HEK293 (cell line): ENCODE measurements at regions not wholly inside any gene's neighbourhood (a gene's known extent, or its start where the extent isn't known, plus 50 kb on each side); places are given as distances from the start of the nearest gene placed in this dataset.

Source experiments
- CTCF ChIA-PET: fragments of 350-600 bp; formaldehyde crosslinking; extraction: SDS; loops from one replicate; lab custom pipeline; 2021; ENCODE audit warnings: antibody characterized with exemption; lab: Yijun Ruan, JAX
- POLR2A ChIA-PET: fragments of 300-600 bp; formaldehyde crosslinking; extraction: SDS; loops from one replicate; lab custom pipeline; 2020; ENCODE audit warnings: antibody characterized with exemption, inconsistent platforms; lab: Yijun Ruan, JAX
- H3K27ac ChIP-seq: fragments of 200-500 bp; sonication (Bioruptor generic); 2 replicates; pipeline ENCODE4 v1.5.1; 2014; ENCODE audit warnings: low read depth, low read length, control low read depth, inconsistent platforms; ENCODE audit errors: extremely low read depth
- H3K36me3 ChIP-seq, 2 experiments: fragments of 200-500 bp in 1 of 2; sonication (Bioruptor generic) in 1 of 2; 1 replicate in 1 of 2; 2 replicates in 1 of 2; pipeline ENCODE4 v1.5.1; 2014 to 2017; ENCODE audit warnings: inconsistent platforms in 2 of 2, low read length in 2 of 2; ENCODE audit not compliant: control insufficient read depth in 2 of 2, insufficient read depth in 1 of 2
- H3K4me1 ChIP-seq: fragments of 200-500 bp; sonication (Bioruptor generic); 2 replicates; pipeline ENCODE4 v1.5.1; 2014; ENCODE audit warnings: mild to moderate bottlenecking, low read length, inconsistent platforms; ENCODE audit not compliant: control insufficient read depth, insufficient read depth
- H3K4me3 ChIP-seq: 2 replicates; pipeline ENCODE4 v1.5.1; 2011; ENCODE audit warnings: low read depth, mild to moderate bottlenecking, control low read depth, low read length, moderate library complexity
- H3K9me3 ChIP-seq: fragments of 200-500 bp; sonication (Bioruptor generic); 2 replicates; pipeline ENCODE4 v1.5.1; 2014; ENCODE audit warnings: low read depth, low read length, inconsistent platforms; ENCODE audit not compliant: control insufficient read depth, insufficient read depth
- TCF7L2 ChIP-seq: IDR thresholded peaks from 2 replicates; pipeline ENCODE4 v1.6.1; 2011; ENCODE audit warnings: low read depth, mild to moderate bottlenecking, inconsistent platforms, low read length, moderate library complexity, borderline replicate concordance
- WT1 ChIP-seq: fragments of 450-650 bp; formaldehyde crosslinking; IDR thresholded peaks from 2 replicates; pipeline ENCODE4 v1.5.1; 2016; ENCODE audit warnings: missing biosample characterization, missing genetic modification characterization
- ZNF324 ChIP-seq: fragments of 450-650 bp; formaldehyde crosslinking; IDR thresholded peaks from 2 replicates; pipeline ENCODE4 v1.5.1; 2016; ENCODE audit warnings: missing biosample characterization, missing genetic modification characterization
- ZNF529 ChIP-seq: fragments of 450-650 bp; formaldehyde crosslinking; IDR thresholded peaks from 2 replicates; pipeline ENCODE4 v1.5.1; 2017; ENCODE audit warnings: missing genetic modification characterization, missing biosample characterization; ENCODE audit not compliant: insufficient replicate concordance
- ZNF768 ChIP-seq: fragments of 450-650 bp; formaldehyde crosslinking; IDR thresholded peaks from 2 replicates; pipeline ENCODE4 v1.5.1; 2018; ENCODE audit warnings: missing biosample characterization, mild to moderate bottlenecking, missing genetic modification characterization
- ZSCAN16 ChIP-seq: fragments of 450-650 bp; formaldehyde crosslinking; IDR thresholded peaks from 2 replicates; pipeline ENCODE4 v1.5.1; 2016; ENCODE audit warnings: missing biosample characterization, missing genetic modification characterization
- ZSCAN23 ChIP-seq: fragments of 450-650 bp; formaldehyde crosslinking; IDR thresholded peaks from 2 replicates; pipeline ENCODE4 v1.5.1; 2016; ENCODE audit warnings: missing biosample characterization, missing genetic modification characterization
- TF ChIP-seq, protein P1 (sequence below): fragments of 450-650 bp; formaldehyde crosslinking; IDR thresholded peaks from 2 replicates; pipeline ENCODE4; 2016; ENCODE audit warnings: missing biosample characterization, missing genetic modification characterization
- TF ChIP-seq, protein P2 (sequence below): fragments of 450-650 bp; IDR thresholded peaks from 2 replicates; pipeline ENCODE4 v1.5.1; 2018; ENCODE audit warnings: missing biosample characterization, mild to moderate bottlenecking, missing genetic modification characterization
- TF ChIP-seq, protein P3 (sequence below): fragments of 450-650 bp; formaldehyde crosslinking; IDR thresholded peaks from 2 replicates; pipeline ENCODE4 v1.5.1; 2016; ENCODE audit warnings: missing biosample characterization, missing genetic modification characterization, borderline replicate concordance
- TF ChIP-seq, protein P4 (sequence below): fragments of 450-650 bp; formaldehyde crosslinking; IDR thresholded peaks from 2 replicates; pipeline ENCODE4 v1.5.1; 2016; ENCODE audit warnings: missing biosample characterization, missing genetic modification characterization, borderline replicate concordance
- TF ChIP-seq, protein P5 (sequence below): fragments of 450-650 bp; formaldehyde crosslinking; IDR thresholded peaks from 2 replicates; pipeline ENCODE4 v1.5.1; 2016; ENCODE audit warnings: missing biosample characterization, missing genetic modification characterization

DNA sequence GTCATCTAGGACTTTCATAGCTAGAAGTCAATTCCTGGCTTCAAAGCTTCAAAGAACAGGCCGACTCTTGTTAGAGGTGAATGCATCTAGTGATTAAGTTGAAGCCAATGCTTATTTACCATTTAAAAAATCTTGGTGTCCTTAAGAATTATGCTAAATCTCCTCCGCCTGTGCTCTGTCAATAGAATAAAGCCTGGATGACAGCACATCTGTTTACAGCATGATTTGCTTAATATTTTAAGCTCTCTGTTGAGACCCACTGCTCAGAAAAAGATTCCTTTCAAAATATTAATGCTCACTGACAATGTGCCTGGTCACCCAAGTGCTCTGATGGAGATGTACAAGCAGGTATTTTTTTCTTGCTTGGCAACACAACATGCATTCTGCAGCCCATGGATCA, 649.1 kb upstream of the USP24 start (continued):
- TF ChIP-seq, protein P1, sequence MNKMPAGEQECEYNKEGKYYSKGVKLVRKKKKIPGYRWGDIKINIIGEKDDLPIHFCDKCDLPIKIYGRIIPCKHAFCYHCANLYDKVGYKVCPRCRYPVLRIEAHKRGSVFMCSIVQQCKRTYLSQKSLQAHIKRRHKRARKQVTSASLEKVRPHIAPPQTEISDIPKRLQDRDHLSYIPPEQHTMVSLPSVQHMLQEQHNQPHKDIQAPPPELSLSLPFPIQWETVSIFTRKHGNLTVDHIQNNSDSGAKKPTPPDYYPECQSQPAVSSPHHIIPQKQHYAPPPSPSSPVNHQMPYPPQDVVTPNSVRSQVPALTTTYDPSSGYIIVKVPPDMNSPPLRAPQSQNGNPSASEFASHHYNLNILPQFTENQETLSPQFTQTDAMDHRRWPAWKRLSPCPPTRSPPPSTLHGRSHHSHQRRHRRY (tag by site-specific recombination) = no peak
- TF ChIP-seq, protein P2, sequence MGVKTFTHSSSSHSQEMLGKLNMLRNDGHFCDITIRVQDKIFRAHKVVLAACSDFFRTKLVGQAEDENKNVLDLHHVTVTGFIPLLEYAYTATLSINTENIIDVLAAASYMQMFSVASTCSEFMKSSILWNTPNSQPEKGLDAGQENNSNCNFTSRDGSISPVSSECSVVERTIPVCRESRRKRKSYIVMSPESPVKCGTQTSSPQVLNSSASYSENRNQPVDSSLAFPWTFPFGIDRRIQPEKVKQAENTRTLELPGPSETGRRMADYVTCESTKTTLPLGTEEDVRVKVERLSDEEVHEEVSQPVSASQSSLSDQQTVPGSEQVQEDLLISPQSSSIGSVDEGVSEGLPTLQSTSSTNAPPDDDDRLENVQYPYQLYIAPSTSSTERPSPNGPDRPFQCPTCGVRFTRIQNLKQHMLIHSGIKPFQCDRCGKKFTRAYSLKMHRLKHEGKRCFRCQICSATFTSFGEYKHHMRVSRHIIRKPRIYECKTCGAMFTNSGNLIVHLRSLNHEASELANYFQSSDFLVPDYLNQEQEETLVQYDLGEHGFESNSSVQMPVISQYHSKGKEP = no peak

DNA sequence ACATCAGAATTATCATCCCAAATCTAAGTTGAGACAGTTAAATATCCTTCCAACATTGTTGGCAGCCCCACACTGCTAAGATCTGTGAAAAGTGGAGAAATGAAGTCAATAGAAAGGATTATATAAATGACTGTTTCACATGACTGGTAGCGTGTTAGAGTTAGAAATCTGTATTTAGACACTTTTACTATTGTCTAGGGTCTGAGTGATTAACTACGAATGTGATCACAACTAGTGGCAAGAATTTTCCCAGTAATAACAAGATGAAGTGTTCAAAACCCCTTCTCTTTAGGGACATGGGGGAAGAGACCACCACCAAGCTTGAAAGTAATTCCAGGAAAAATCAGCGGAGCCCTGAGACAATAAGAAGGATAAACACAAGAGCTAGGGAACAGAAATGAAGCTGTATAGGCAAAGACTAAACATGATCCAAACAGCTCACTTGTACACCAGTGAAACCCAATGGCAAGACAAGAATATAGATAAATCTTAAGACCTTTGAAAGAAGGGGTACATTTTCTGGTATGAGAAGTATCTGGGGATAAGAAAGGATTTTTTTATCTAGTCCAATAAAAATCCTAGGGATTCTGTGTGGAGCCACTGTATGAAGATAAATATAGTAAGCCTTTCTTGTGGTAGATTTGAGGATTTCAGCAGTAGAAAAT, 646.6 kb upstream of the USP24 start:
- ChIA-PET POLR2A (interaction anchor here (0.6 kb wide), 1 partner anchor 969 kb away, joined by 5 read pairs; no protein-coding TSS in a partner anchor), CTCF (interaction anchor here (0.7 to 1.3 kb wide), 2 partner anchors 176 to 723 kb away, joined by 3 read pairs; no protein-coding TSS in a partner anchor)
- Histone ChIP-seq H3K27ac (no peak overlapping the region), H3K4me3 (no peak overlapping the region), H3K4me1 (no peaks in the 10 kb centered on the region), H3K9me3 (no peaks in the 10 kb centered on the region), H3K36me3 (no peaks in the 10 kb centered on the region)
- TF ChIP-seq WT1 (tag by site-specific recombination) (no peak), ZNF324 (tag by site-specific recombination) (no peak), TCF7L2 (no peak)
- TF ChIP-seq, protein P3, sequence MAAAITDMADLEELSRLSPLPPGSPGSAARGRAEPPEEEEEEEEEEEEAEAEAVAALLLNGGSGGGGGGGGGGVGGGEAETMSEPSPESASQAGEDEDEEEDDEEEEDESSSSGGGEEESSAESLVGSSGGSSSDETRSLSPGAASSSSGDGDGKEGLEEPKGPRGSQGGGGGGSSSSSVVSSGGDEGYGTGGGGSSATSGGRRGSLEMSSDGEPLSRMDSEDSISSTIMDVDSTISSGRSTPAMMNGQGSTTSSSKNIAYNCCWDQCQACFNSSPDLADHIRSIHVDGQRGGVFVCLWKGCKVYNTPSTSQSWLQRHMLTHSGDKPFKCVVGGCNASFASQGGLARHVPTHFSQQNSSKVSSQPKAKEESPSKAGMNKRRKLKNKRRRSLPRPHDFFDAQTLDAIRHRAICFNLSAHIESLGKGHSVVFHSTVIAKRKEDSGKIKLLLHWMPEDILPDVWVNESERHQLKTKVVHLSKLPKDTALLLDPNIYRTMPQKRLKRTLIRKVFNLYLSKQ (tag by site-specific recombination) = no peak
- TF ChIP-seq, protein P4, sequence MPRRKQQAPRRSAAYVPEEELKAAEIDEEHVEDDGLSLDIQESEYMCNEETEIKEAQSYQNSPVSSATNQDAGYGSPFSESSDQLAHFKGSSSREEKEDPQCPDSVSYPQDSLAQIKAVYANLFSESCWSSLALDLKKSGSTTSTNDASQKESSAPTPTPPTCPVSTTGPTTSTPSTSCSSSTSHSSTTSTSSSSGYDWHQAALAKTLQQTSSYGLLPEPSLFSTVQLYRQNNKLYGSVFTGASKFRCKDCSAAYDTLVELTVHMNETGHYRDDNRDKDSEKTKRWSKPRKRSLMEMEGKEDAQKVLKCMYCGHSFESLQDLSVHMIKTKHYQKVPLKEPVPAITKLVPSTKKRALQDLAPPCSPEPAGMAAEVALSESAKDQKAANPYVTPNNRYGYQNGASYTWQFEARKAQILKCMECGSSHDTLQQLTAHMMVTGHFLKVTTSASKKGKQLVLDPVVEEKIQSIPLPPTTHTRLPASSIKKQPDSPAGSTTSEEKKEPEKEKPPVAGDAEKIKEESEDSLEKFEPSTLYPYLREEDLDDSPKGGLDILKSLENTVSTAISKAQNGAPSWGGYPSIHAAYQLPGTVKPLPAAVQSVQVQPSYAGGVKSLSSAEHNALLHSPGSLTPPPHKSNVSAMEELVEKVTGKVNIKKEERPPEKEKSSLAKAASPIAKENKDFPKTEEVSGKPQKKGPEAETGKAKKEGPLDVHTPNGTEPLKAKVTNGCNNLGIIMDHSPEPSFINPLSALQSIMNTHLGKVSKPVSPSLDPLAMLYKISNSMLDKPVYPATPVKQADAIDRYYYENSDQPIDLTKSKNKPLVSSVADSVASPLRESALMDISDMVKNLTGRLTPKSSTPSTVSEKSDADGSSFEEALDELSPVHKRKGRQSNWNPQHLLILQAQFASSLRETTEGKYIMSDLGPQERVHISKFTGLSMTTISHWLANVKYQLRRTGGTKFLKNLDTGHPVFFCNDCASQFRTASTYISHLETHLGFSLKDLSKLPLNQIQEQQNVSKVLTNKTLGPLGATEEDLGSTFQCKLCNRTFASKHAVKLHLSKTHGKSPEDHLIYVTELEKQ (tag by site-specific recombination) = no peak

DNA sequence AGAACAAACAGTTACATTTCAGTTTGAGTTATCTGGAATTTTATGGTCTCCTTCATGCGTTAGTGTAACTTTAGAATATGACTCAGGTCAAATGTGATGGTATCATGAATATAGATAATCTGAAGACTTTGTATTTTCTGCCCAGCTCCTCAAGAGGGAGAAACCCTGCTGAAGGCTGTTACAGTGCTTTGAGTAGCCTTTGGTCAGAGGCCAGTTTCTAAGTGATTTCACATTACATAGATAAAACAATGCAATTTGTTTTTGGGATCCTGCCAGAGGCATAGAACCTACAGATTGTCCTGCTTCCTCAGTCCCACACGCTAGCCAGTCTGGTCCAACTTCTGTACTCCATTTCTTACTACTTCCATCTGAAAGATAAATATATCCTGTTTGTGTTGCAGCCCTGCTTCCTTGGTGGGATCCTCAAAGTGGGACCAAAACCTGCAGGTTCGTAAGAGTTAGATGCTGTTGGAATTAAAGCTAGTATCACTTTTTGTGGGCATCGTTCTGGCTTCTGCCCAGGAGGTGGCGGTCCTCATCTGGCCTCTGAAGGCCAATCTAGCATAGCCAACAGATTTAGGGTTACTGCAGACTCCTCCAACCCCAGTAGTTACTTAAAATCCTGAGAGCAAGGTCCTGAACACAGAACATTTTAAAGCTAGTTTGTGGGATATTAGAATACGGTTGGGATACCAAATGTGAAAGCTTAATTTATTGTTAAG, 645.8 kb upstream of the USP24 start:
- Histone ChIP-seq H3K9me3 (no peaks in the 10 kb centered on the region), H3K4me1 (no peaks in the 10 kb centered on the region), H3K4me3 (no peak overlapping the region), H3K27ac (no peak overlapping the region), H3K36me3 (no peaks in the 10 kb centered on the region)
- ChIA-PET POLR2A (no interaction called here), CTCF (interaction anchor here (0.7 to 1.3 kb wide), 2 partner anchors 175 to 724 kb away, joined by 3 read pairs; no protein-coding TSS in a partner anchor)
- no peak for TF ChIP-seq ZSCAN23 (tag by site-specific recombination)
- no peak for TF ChIP-seq ZNF529 (tag by site-specific recombination)
- no peak for TF ChIP-seq ZNF768
- TF ChIP-seq ZSCAN16 = no peak
- TF ChIP-seq, protein P5, sequence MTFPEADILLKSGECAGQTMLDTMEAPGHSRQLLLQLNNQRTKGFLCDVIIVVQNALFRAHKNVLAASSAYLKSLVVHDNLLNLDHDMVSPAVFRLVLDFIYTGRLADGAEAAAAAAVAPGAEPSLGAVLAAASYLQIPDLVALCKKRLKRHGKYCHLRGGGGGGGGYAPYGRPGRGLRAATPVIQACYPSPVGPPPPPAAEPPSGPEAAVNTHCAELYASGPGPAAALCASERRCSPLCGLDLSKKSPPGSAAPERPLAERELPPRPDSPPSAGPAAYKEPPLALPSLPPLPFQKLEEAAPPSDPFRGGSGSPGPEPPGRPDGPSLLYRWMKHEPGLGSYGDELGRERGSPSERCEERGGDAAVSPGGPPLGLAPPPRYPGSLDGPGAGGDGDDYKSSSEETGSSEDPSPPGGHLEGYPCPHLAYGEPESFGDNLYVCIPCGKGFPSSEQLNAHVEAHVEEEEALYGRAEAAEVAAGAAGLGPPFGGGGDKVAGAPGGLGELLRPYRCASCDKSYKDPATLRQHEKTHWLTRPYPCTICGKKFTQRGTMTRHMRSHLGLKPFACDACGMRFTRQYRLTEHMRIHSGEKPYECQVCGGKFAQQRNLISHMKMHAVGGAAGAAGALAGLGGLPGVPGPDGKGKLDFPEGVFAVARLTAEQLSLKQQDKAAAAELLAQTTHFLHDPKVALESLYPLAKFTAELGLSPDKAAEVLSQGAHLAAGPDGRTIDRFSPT (tag by site-specific recombination) = no peak
